Skeletal muscle tissue (tissue), 3 donors: ENCODE measurements at regions not wholly inside any gene's neighbourhood (a gene's known extent, or its start where the extent isn't known, plus 50 kb on each side); places are given as distances from the start of the nearest gene placed in this dataset.
"Not testable (repeated sequence)": the region's sequence is repeated elsewhere in the genome, so short reads cannot be mapped to it uniquely, and the experiment has no call there.

Source experiments
- H3K27ac ChIP-seq: one replicate; pipeline ENCODE4 v1.7.0; 2013; ENCODE audit warnings: mild to moderate bottlenecking, low read depth, low read length, inconsistent platforms
- H3K27me3 ChIP-seq, 3 donors: one replicate each; pipeline ENCODE4 v1.7.0; 2013; ENCODE audit warnings: low read length in 3 of 3; ENCODE audit not compliant: control insufficient read depth in 3 of 3, insufficient read depth in 3 of 3
- H3K36me3 ChIP-seq, 3 donors: one replicate each; pipeline ENCODE4 v1.7.0; 2013; ENCODE audit warnings: low read length in 3 of 3; ENCODE audit not compliant: control insufficient read depth in 3 of 3, insufficient read depth in 3 of 3
- H3K4me1 ChIP-seq, 3 donors: one replicate each; pipeline ENCODE4 v1.7.0; 2013; ENCODE audit warnings: low read length in 3 of 3, mild to moderate bottlenecking in 3 of 3; ENCODE audit not compliant: control insufficient read depth in 3 of 3, insufficient read depth in 3 of 3
- H3K4me3 ChIP-seq, 3 donors: one replicate each; pipeline ENCODE4 v1.7.0; 2013; ENCODE audit warnings: low read length in 3 of 3
- H3K9ac ChIP-seq, 3 donors: one replicate each; pipeline ENCODE4 v1.7.0; 2013; ENCODE audit warnings: low read length in 3 of 3, mild to moderate bottlenecking in 3 of 3, moderate library complexity in 2 of 3, low read depth in 1 of 3
- H3K9me3 ChIP-seq, 3 donors: one replicate each; pipeline ENCODE4 v1.7.0; 2013; ENCODE audit warnings: low read length in 3 of 3; ENCODE audit not compliant: control insufficient read depth in 3 of 3
- donor health status: Osteomylitis.

DNA sequence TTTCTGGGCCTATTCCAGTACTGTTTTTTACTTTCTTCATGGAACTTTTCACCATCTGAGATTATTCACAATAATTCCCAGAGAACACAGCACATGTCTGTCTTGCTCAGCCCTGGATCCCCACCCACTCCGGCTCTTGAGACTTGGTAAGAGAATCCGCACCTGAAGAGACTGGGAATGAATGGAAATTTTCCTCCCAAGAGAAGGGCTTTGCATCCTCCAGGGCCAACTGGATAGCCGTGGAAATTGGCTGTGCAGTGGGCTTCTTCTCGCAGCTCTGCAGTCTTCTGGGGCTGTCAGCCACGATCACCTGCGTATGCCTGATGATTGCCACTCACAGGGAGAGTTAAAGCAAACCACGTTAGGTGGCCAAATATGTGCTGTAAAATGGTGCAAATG is 159.1 kb downstream of the THBS2 start:
- Histone ChIP-seq H3K9me3 (peaks cover 0 to 4% (median 2%) of the 10 kb centered on the region in 3 donors), H3K4me1 (no peaks in the 10 kb centered on the region), H3K27ac (no peak overlapping the region), H3K9ac (no peak overlapping the region), H3K4me3 (no peak overlapping the region), H3K36me3 (no peaks in the 10 kb centered on the region), H3K27me3 (peaks cover 0 to 4% (median 0%) of the 10 kb centered on the region in 3 donors)

DNA sequence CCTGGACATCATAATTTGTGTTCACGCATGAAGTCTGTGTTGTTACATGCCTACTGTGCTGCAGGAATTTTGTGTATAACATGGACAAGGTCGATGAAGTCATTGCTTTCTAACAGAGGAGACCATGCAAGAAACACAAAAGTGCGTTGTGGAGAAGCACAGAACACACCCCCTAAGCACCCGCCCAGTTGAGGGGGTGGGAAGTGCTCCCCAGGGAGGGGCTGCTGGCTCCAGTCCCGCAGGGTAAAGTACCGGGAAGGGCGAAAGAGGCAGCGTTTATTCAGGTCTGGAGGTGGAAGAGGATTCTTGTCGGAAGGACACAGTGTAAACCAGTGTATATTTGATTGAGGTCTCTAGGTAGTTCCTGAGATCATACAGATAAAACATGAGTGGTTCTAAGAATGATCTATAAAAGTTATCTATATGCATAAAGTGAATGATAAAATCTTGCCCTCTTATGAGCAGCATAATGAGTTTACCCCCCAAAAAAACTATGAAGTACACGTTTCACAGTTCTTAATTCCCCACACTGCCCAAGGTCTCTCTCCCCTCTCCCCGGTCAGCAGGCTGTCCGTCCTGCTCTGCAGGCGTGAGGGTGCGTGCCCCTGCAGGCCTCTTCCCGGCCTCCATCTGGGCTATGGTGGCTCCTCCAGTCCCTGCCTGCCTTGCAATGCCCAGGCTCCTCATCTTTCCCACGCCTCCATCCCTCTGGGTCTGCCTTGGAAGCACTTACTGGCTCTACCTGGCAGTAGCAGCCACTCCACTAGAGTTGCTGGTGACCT is 159.7 kb downstream of the THBS2 start:
- Histone ChIP-seq H3K36me3 (no peaks in the 10 kb centered on the region), H3K4me1 (no peaks in the 10 kb centered on the region), H3K9me3 (peaks cover 0 to 4% (median 2%) of the 10 kb centered on the region in 3 donors), H3K27ac (no peak overlapping the region), H3K4me3 (no peak overlapping the region), H3K27me3 (peaks cover 0 to 4% (median 0%) of the 10 kb centered on the region in 3 donors), H3K9ac (no peak overlapping the region)

DNA sequence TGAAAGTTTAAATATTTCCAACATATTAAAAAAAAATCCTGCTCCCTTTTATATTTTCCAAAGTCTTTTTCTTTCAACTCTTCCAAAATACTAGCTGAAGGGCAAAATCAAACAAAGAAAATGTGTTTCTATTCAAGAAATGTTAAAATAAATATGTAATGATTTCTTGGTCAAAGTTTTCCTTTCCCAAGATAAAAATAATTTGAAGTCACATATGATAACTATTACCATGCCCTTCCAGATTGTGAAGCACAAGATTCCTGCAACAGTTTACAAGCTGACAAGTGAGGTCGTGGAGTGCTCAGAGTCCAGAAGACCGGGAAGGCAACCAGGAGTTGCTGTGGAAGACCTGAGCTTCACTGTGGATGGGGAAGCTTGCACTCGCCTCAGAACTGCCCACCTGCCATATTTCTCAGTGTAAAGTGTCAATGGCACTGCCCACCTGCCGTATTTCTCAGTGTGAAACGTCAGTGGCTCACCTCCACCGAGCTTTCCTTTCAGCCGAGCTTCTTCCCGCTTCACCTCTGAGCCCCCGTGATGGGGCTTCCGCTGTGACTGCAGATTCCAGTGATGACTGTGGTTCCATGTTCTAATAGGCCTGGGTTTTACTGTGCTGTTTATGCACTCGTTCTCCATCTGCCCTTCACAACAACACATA is 160.5 kb downstream of the THBS2 start:
- Histone ChIP-seq H3K4me1 (no peaks in the 10 kb centered on the region), H3K9ac (no peak overlapping the region), H3K9me3 (peaks cover 0 to 4% (median 2%) of the 10 kb centered on the region in 3 donors), H3K4me3 (no peak overlapping the region), H3K27ac (no peak overlapping the region), H3K36me3 (no peaks in the 10 kb centered on the region), H3K27me3 (peaks cover 0 to 4% (median 0%) of the 10 kb centered on the region in 3 donors)

- peaks cover 0 to 4% (median 2%) of the 10 kb centered on the region in 3 donors for H3K9me3 ChIP-seq
- no peak overlapping the region for H3K4me3 ChIP-seq
- no peaks in the 10 kb centered on the region for H3K27me3 ChIP-seq
- no peak overlapping the region for H3K27ac ChIP-seq
- no peak overlapping the region for H3K9ac ChIP-seq
- no peaks in the 10 kb centered on the region for H3K36me3 ChIP-seq
- no peaks in the 10 kb centered on the region for H3K4me1 ChIP-seq
Observed at GRCh38 chr6:169092375-169092774, 161.3 kb downstream of the THBS2 start.

DNA sequence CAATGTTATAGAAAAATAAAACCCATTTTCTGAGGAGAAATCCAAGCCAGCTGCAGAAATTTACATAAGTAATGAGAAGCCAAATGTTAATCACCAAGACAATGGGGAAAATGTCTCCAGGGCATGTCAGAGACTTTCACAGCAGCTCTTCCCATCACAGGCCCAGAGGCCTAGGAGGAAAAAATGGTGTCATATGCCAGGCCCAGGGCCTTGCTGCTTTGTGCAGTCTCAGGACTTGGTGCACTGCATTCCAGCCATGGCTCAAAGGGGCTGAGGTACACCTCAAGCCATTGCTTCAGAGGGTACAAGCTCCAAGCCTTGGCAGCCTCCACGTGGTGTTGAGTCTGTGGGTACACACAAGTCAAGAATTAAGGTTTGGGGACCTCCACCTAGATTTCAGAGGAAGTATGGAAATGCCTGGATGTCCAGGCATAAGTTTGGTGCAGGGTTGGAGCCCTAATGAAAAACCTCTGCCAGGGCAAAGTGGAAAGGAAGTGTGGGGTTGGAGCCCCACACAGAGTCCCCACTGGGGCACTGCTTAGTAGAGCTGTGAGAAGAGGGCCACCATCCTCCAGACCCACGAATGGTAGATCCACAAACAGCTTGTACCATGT is 163.0 kb downstream of the THBS2 start:
- H3K4me1 ChIP-seq, H3K27me3 ChIP-seq, H3K9ac ChIP-seq, H3K27ac ChIP-seq, H3K9me3 ChIP-seq, H3K4me3 ChIP-seq, H3K36me3 ChIP-seq: not testable (repeated sequence)

GRCh38 chr6:169088762-169089161 is 164.9 kb downstream of the THBS2 start:
- no peaks in the 10 kb centered on the region for H3K4me1 ChIP-seq
- H3K4me3 ChIP-seq = no peak overlapping the region
- no peak overlapping the region for H3K9ac ChIP-seq
- no peaks in the 10 kb centered on the region for H3K36me3 ChIP-seq
- H3K9me3 ChIP-seq = peaks cover 0 to 4% (median 2%) of the 10 kb centered on the region in 3 donors
- no peak overlapping the region for H3K27ac ChIP-seq
- no peaks in the 10 kb centered on the region for H3K27me3 ChIP-seq

DNA sequence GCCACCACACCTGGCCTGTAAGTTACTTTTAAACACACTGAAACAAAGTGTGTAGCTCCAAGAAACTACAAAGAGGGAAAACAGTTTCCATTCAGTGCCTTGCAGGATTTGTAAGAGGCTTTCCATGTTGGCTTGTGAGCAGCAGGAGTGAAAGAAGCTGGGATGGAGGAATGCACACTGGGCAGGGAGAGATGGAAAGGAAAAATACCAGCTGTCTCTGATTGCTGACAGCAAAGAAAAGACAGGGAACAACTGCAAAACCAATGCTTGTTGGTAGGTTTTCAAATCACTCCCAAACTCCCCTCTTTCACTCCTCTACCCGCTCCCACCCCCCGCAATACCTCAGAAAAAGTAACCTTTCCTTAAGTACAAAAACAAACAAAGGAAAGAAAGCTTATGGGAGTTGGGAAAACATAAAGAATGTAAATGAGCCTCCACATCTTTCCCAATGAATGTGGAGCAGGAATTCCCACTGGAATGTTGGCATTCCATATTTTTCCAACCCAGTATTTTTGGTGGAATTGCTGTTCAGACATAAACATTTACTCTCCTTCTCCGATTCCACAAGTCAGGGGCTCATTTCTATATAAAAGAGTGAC is 166.1 kb downstream of the THBS2 start:
- H3K36me3 ChIP-seq = no peaks in the 10 kb centered on the region
- no peak overlapping the region for H3K27ac ChIP-seq

GRCh38 chr6:169086616-169087015 is 167.0 kb downstream of the THBS2 start:
- H3K4me3 ChIP-seq, H3K9me3 ChIP-seq, H3K9ac ChIP-seq, H3K4me1 ChIP-seq, H3K27ac ChIP-seq, H3K36me3 ChIP-seq, H3K27me3 ChIP-seq: not testable (repeated sequence)

More for the DNA sequence above, 166.1 kb downstream of the THBS2 start:
- H3K27me3 ChIP-seq = no peaks in the 10 kb centered on the region
- H3K9me3 ChIP-seq = peaks cover 0 to 4% (median 2%) of the 10 kb centered on the region in 3 donors
- no peak overlapping the region for H3K9ac ChIP-seq
- no peaks in the 10 kb centered on the region for H3K4me1 ChIP-seq
- H3K4me3 ChIP-seq = no peak overlapping the region

- Histone ChIP-seq H3K4me1 (no peaks in the 10 kb centered on the region), H3K36me3 (no peaks in the 10 kb centered on the region), H3K9ac (no peak overlapping the region), H3K27ac (peak overlapping the region; percentile 38), H3K9me3 (peaks cover 0 to 4% (median 1%) of the 10 kb centered on the region in 3 donors), H3K4me3 (no peak overlapping the region), H3K27me3 (no peaks in the 10 kb centered on the region)
Observed at GRCh38 chr6:169086020-169086419, 167.6 kb downstream of the THBS2 start.

- Histone ChIP-seq H3K9me3 (peaks cover 0 to 2% (median 0%) of the 10 kb centered on the region in 3 donors), H3K4me3 (no peak overlapping the region), H3K4me1 (no peaks in the 10 kb centered on the region), H3K27me3 (no peaks in the 10 kb centered on the region), H3K27ac (peak overlapping the region; percentile 38), H3K36me3 (no peaks in the 10 kb centered on the region), H3K9ac (no peak overlapping the region)
Observed at GRCh38 chr6:169085466-169085865, 168.2 kb downstream of the THBS2 start.
